ENCODE measurements at regions not wholly inside any gene's neighbourhood (a gene's known extent, or its start where the extent isn't known, plus 50 kb on each side); places are given as distances from the start of the nearest gene placed in this dataset.
"Not testable (repeated sequence)": the region's sequence is repeated elsewhere in the genome, so short reads cannot be mapped to it uniquely, and the experiment has no call there.

GRCh38 chr10:26952094-26952493 is 91.3 kb upstream of the ABI1 start:
- Mint-ChIP-seq H3K9me3 (peaks cover 11% of the 10 kb centered on the region), H3K27me3 (peaks cover 8% of the 10 kb centered on the region), H3K4me3 (no peak overlapping the region), H3K4me1 (no peaks in the 10 kb centered on the region), H3K36me3 (ENCODE audit: insufficient read depth) (no peaks in the 10 kb centered on the region), H3K27ac (ENCODE audit: low read depth) (no peak overlapping the region)
- no peak for ATAC-seq (replicated peaks; ENCODE audit: extremely low read depth, poor library complexity, severe bottlenecking)
- DNase-seq (ENCODE audit: low spot score in 2 of 2) = no peak

GRCh38 chr10:26951650-26952049 is 90.9 kb upstream of the ABI1 start:
- no peak for ATAC-seq (replicated peaks; ENCODE audit: extremely low read depth, poor library complexity, severe bottlenecking)
- H3K4me3 Mint-ChIP-seq = no peak overlapping the region
- DNase-seq (ENCODE audit: low spot score in 2 of 2) = no peak
- peaks cover 12% of the 10 kb centered on the region for H3K27me3 Mint-ChIP-seq
- no peaks in the 10 kb centered on the region for H3K36me3 Mint-ChIP-seq (ENCODE audit: insufficient read depth)
- peaks cover 11% of the 10 kb centered on the region for H3K9me3 Mint-ChIP-seq
- no peak overlapping the region for H3K27ac Mint-ChIP-seq (ENCODE audit: low read depth)
- no peaks in the 10 kb centered on the region for H3K4me1 Mint-ChIP-seq

GRCh38 chr10:26950934-26951333 is 90.2 kb upstream of the ABI1 start:
- Mint-ChIP-seq H3K27ac (ENCODE audit: low read depth) (no peak overlapping the region), H3K36me3 (ENCODE audit: insufficient read depth) (no peaks in the 10 kb centered on the region), H3K4me3 (no peak overlapping the region), H3K4me1 (no peaks in the 10 kb centered on the region), H3K9me3 (peaks cover 11% of the 10 kb centered on the region), H3K27me3 (peaks cover 20% of the 10 kb centered on the region)
- ATAC-seq (replicated peaks; ENCODE audit: extremely low read depth, poor library complexity, severe bottlenecking) = no peak
- DNase-seq (ENCODE audit: low spot score in 2 of 2) = no peak

GRCh38 chr10:26946102-26946811 is 85.5 kb upstream of the ABI1 start:
- Mint-ChIP-seq H3K4me3 (no peak overlapping the region), H3K27ac (ENCODE audit: low read depth) (no peak overlapping the region), H3K9me3 (peaks cover 11% of the 10 kb centered on the region), H3K27me3 (peaks cover 32% of the 10 kb centered on the region), H3K4me1 (no peaks in the 10 kb centered on the region), H3K36me3 (ENCODE audit: insufficient read depth) (no peaks in the 10 kb centered on the region)
- no peak for ATAC-seq (replicated peaks; ENCODE audit: extremely low read depth, poor library complexity, severe bottlenecking)
- no peak for DNase-seq (ENCODE audit: low spot score in 2 of 2)

GRCh38 chr10:26944261-26944882 is 83.6 kb upstream of the ABI1 start:
- Mint-ChIP-seq H3K4me1 (no peaks in the 10 kb centered on the region), H3K9me3 (no peaks in the 10 kb centered on the region), H3K27me3 (peaks cover 45% of the 10 kb centered on the region), H3K4me3 (no peak overlapping the region), H3K36me3 (ENCODE audit: insufficient read depth) (no peaks in the 10 kb centered on the region), H3K27ac (ENCODE audit: low read depth) (no peak overlapping the region)
- DNase-seq (ENCODE audit: low spot score in 2 of 2) (no peak), ATAC-seq (replicated peaks; ENCODE audit: extremely low read depth, poor library complexity, severe bottlenecking) (no peak)

- no peaks in the 10 kb centered on the region for H3K9me3 Mint-ChIP-seq
- ATAC-seq (replicated peaks; ENCODE audit: extremely low read depth, poor library complexity, severe bottlenecking) = no peak
- no peak overlapping the region for H3K27ac Mint-ChIP-seq (ENCODE audit: low read depth)
- no peak overlapping the region for H3K4me3 Mint-ChIP-seq
- no peaks in the 10 kb centered on the region for H3K4me1 Mint-ChIP-seq
- H3K36me3 Mint-ChIP-seq (ENCODE audit: insufficient read depth) = no peaks in the 10 kb centered on the region
- DNase-seq (ENCODE audit: low spot score in 2 of 2) = no peak
- H3K27me3 Mint-ChIP-seq = peaks cover 22% of the 10 kb centered on the region
Observed at GRCh38 chr10:26939962-26940354, 79.2 kb upstream of the ABI1 start.

GRCh38 chr10:26939290-26939961 is 78.7 kb upstream of the ABI1 start:
- Mint-ChIP-seq H3K27ac (ENCODE audit: low read depth) (no peak overlapping the region), H3K36me3 (ENCODE audit: insufficient read depth) (no peaks in the 10 kb centered on the region), H3K4me1 (no peaks in the 10 kb centered on the region), H3K4me3 (no peak overlapping the region), H3K9me3 (no peaks in the 10 kb centered on the region), H3K27me3 (peaks cover 22% of the 10 kb centered on the region)
- no peak for ATAC-seq (replicated peaks; ENCODE audit: extremely low read depth, poor library complexity, severe bottlenecking)
- no peak for DNase-seq (ENCODE audit: low spot score in 2 of 2)

GRCh38 chr10:26938578-26938977 is 77.8 kb upstream of the ABI1 start:
- no peaks in the 10 kb centered on the region for H3K36me3 Mint-ChIP-seq (ENCODE audit: insufficient read depth)
- H3K27me3 Mint-ChIP-seq = peaks cover 21% of the 10 kb centered on the region
- H3K27ac Mint-ChIP-seq (ENCODE audit: low read depth) = no peak overlapping the region
- no peaks in the 10 kb centered on the region for H3K4me1 Mint-ChIP-seq
- no peak for ATAC-seq (replicated peaks; ENCODE audit: extremely low read depth, poor library complexity, severe bottlenecking)
- no peaks in the 10 kb centered on the region for H3K9me3 Mint-ChIP-seq
- no peak overlapping the region for H3K4me3 Mint-ChIP-seq
- no peak for DNase-seq (ENCODE audit: low spot score in 2 of 2)

- DNase-seq (ENCODE audit: low spot score in 2 of 2) (no peak), ATAC-seq (replicated peaks; ENCODE audit: extremely low read depth, poor library complexity, severe bottlenecking) (no peak)
- no peaks in the 10 kb centered on the region for H3K9me3 Mint-ChIP-seq
- H3K27ac Mint-ChIP-seq (ENCODE audit: low read depth) = no peak overlapping the region
- no peaks in the 10 kb centered on the region for H3K4me1 Mint-ChIP-seq
- no peaks in the 10 kb centered on the region for H3K36me3 Mint-ChIP-seq (ENCODE audit: insufficient read depth)
- H3K4me3 Mint-ChIP-seq = no peak overlapping the region
- peaks cover 15% of the 10 kb centered on the region for H3K27me3 Mint-ChIP-seq
Observed at GRCh38 chr10:26937371-26937770, 76.6 kb upstream of the ABI1 start.

- H3K27me3 Mint-ChIP-seq; H3K4me1 Mint-ChIP-seq; H3K4me3 Mint-ChIP-seq; ATAC-seq (replicated peaks; ENCODE audit: extremely low read depth, poor library complexity, severe bottlenecking); DNase-seq (ENCODE audit: low spot score in 2 of 2); H3K27ac Mint-ChIP-seq (ENCODE audit: low read depth); H3K36me3 Mint-ChIP-seq (ENCODE audit: insufficient read depth); H3K9me3 Mint-ChIP-seq: not testable (repeated sequence)
Observed at GRCh38 chr10:26934190-26934589, 73.4 kb upstream of the ABI1 start.

GRCh38 chr10:26932576-26932975 is 71.8 kb upstream of the ABI1 start:
- Mint-ChIP-seq H3K9me3 (no peaks in the 10 kb centered on the region), H3K27ac (ENCODE audit: low read depth) (no peak overlapping the region), H3K4me3 (no peak overlapping the region), H3K27me3 (peaks cover under 1% of the 10 kb centered on the region), H3K36me3 (ENCODE audit: insufficient read depth) (no peaks in the 10 kb centered on the region), H3K4me1 (no peaks in the 10 kb centered on the region)
- DNase-seq (ENCODE audit: low spot score in 2 of 2) (no peak), ATAC-seq (replicated peaks; ENCODE audit: extremely low read depth, poor library complexity, severe bottlenecking) (no peak)

- Mint-ChIP-seq H3K36me3 (ENCODE audit: insufficient read depth) (no peaks in the 10 kb centered on the region), H3K4me3 (no peak overlapping the region), H3K27me3 (peaks cover 13% of the 10 kb centered on the region), H3K9me3 (no peaks in the 10 kb centered on the region), H3K27ac (ENCODE audit: low read depth) (no peak overlapping the region), H3K4me1 (no peaks in the 10 kb centered on the region)
- DNase-seq (ENCODE audit: low spot score in 2 of 2) = no peak
- ATAC-seq (replicated peaks; ENCODE audit: extremely low read depth, poor library complexity, severe bottlenecking) = no peak
Observed at GRCh38 chr10:26931223-26931622, 70.5 kb upstream of the ABI1 start.

- DNase-seq (ENCODE audit: low spot score in 2 of 2); H3K9me3 Mint-ChIP-seq; ATAC-seq (replicated peaks; ENCODE audit: extremely low read depth, poor library complexity, severe bottlenecking); H3K27ac Mint-ChIP-seq (ENCODE audit: low read depth); H3K4me3 Mint-ChIP-seq; H3K36me3 Mint-ChIP-seq (ENCODE audit: insufficient read depth); H3K4me1 Mint-ChIP-seq: not testable (repeated sequence)
- H3K27me3 Mint-ChIP-seq = peaks cover 61% of the 10 kb centered on the region
Observed at GRCh38 chr10:26922824-26923223, 62.1 kb upstream of the ABI1 start.

Measured in central memory CD8-positive, alpha-beta T cell (primary cell).